Kidney (tissue), 13 donors: ENCODE measurements at regions not wholly inside any gene's neighbourhood (a gene's known extent, or its start where the extent isn't known, plus 50 kb on each side); places are given as distances from the start of the nearest gene placed in this dataset.

Experiments used
- DNase-seq, 5 donors: peaks; one replicate each; pipeline ENCODE4 v3.0.0-alpha.2; 2013 to 2020
- FAIRE-seq: peaks from 2 replicates; lab custom pipeline; 2012; peaks lifted over from hg19 to GRCh38; lab: Jason Lieb, UNC
- H3K27ac ChIP-seq, 2 donors: one replicate each; pipeline ENCODE4 v1.7.0; 2013; ENCODE audit warnings: low read depth in 2 of 2, low read length in 2 of 2, inconsistent platforms in 1 of 2
- H3K27me3 ChIP-seq: one replicate; pipeline ENCODE4 v1.7.1; 2013; ENCODE audit warnings: low read length, inconsistent platforms; ENCODE audit not compliant: control insufficient read depth, insufficient read depth
- H3K36me3 ChIP-seq, 3 donors: one replicate each; pipeline versions ENCODE4 v1.7.0 to v1.7.1; 2013; ENCODE audit warnings: low read length in 3 of 3, control low read depth in 1 of 3, inconsistent platforms in 1 of 3; ENCODE audit not compliant: insufficient read depth in 3 of 3, control insufficient read depth in 2 of 3
- H3K4me1 ChIP-seq, 3 donors: one replicate each; pipeline versions ENCODE4 v1.7.0 to v1.7.1; 2013; ENCODE audit warnings: low read length in 3 of 3, inconsistent platforms in 1 of 3, low read depth in 1 of 3; ENCODE audit not compliant: control insufficient read depth in 2 of 3, insufficient read depth in 2 of 3
- H3K4me3 ChIP-seq, 3 donors: one replicate each; pipeline versions ENCODE4 v1.7.0 to v1.8.1; 2013; ENCODE audit warnings: low read length in 3 of 3, control low read depth in 1 of 3, inconsistent platforms in 1 of 3
- H3K9ac ChIP-seq, 3 donors: one replicate each; pipeline versions ENCODE4 v1.7.0 to v1.7.1; 2013; ENCODE audit warnings: low read length in 3 of 3, control low read depth in 1 of 3, inconsistent platforms in 1 of 3
- H3K9me3 ChIP-seq, 3 donors: one replicate each; pipeline versions ENCODE4 v1.7.0 to v1.7.1; 2013; ENCODE audit warnings: low read length in 3 of 3, control low read depth in 1 of 3, inconsistent platforms in 1 of 3; ENCODE audit not compliant: control insufficient read depth in 2 of 3, insufficient read depth in 1 of 3
- CTCF ChIP-seq: IDR thresholded peaks from 3 replicates; pipeline ENCODE4 v1.5.1; 2012; ENCODE audit warnings: mild to moderate bottlenecking, moderate library complexity, borderline replicate concordance; ENCODE audit not compliant: insufficient read depth; ENCODE audit errors: extremely low read depth
- intact Hi-C: fragments of 100-400 bp; cut with DNase I; formaldehyde crosslinking; loops from one replicate; pipeline ENCODE4 v1.11.1; 2022
- donor health status: control.
- donor health status: control.
- donor health status: control.
- donor health status: control.
- donor health status: control.
- donor health status: DM: yes; HTN: yes; CAD: no.
- donor health status: Normal renal cell carcinoma (clear cell type).

- FAIRE-seq (no peak), DNase-seq (no peak)
- Histone ChIP-seq H3K4me3 (no peak overlapping the region), H3K9ac (no peak overlapping the region), H3K27me3 (no peaks in the 10 kb centered on the region), H3K36me3 (no peaks in the 10 kb centered on the region), H3K9me3 (no peaks in the 10 kb centered on the region), H3K4me1 (no peaks in the 10 kb centered on the region), H3K27ac (no peak overlapping the region)
- intact Hi-C loops, result no loop called here
- no peak for TF ChIP-seq CTCF
Measured at GRCh38 chr17:12510535-12510934, 155.2 kb upstream of the MYOCD start.

GRCh38 chr17:12512694-12513355 lies 152.9 kb upstream of the MYOCD start:
- intact Hi-C loops, result no loop called here
- no peaks in the 10 kb centered on the region for H3K27me3 ChIP-seq
- H3K9ac ChIP-seq, result no peak overlapping the region
- no peaks in the 10 kb centered on the region for H3K4me1 ChIP-seq
- DNase-seq (no peak), FAIRE-seq (no peak)
- H3K9me3 ChIP-seq, result no peaks in the 10 kb centered on the region
- H3K4me3 ChIP-seq, result no peak overlapping the region
- TF ChIP-seq CTCF, result no peak
- no peaks in the 10 kb centered on the region for H3K36me3 ChIP-seq
- no peak overlapping the region for H3K27ac ChIP-seq

GRCh38 chr17:12514596-12514995 lies 151.1 kb upstream of the MYOCD start:
- no peak for TF ChIP-seq CTCF
- FAIRE-seq, result no peak
- intact Hi-C loops, result no loop called here

GRCh38 chr17:12519956-12520594 lies 145.6 kb upstream of the MYOCD start:
- H3K9ac ChIP-seq, result no peak overlapping the region
- TF ChIP-seq CTCF, result no peak
- no peak overlapping the region for H3K4me3 ChIP-seq
- intact Hi-C loops, result no loop called here
- FAIRE-seq (no peak), DNase-seq (no peak)
- H3K36me3 ChIP-seq, result no peaks in the 10 kb centered on the region
- H3K27ac ChIP-seq, result no peak overlapping the region
- H3K27me3 ChIP-seq, result no peaks in the 10 kb centered on the region
- H3K9me3 ChIP-seq, result no peaks in the 10 kb centered on the region
- peaks cover 0 to 2% (median 0%) of the 10 kb centered on the region in 3 donors for H3K4me1 ChIP-seq

More at GRCh38 chr17:12514596-12514995, 151.1 kb upstream of the MYOCD start:
- no peak for DNase-seq
- Histone ChIP-seq H3K4me3 (no peak overlapping the region), H3K27ac (no peak overlapping the region), H3K4me1 (no peaks in the 10 kb centered on the region), H3K9ac (no peak overlapping the region), H3K27me3 (no peaks in the 10 kb centered on the region), H3K36me3 (no peaks in the 10 kb centered on the region), H3K9me3 (no peaks in the 10 kb centered on the region)
